ENCODE measurements at regions not wholly inside any gene's neighbourhood (a gene's known extent, or its start where the extent isn't known, plus 50 kb on each side); places are given as distances from the start of the nearest gene placed in this dataset.

DNA sequence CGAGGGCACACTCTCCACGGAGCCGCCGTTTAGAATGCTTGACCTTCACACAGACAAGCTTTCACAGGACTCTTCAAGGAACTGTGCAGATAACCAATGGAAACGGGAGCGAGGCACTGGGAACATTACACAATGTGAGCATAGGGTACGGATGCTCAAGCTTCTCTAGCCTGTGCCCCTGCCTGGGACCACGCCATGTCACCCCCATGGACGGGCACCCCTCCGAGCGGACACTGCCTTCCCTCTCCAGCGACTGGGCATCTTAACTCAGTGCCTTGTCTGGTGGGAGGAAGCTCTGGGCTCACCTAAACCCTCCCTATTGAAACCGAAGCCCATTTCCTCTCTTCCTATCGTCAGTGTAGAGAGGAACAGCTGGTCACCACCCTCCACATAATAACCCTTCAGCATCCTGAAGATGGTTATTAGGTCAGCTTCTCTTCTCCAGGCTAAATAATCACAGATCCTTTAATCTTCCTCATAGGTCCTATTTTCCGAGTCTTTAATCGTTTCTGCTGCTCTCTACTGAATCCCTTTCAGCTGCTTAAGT lies 626.7 kb downstream of the GALR1 start:
- no peaks in the 10 kb centered on the region; the same call in 1 of the 2 replicates for H3K27me3 ChIP-seq (ENCODE audit: insufficient read depth, low read length)
- no peak overlapping the region for H3K9ac ChIP-seq (ENCODE audit: low read depth, low read length)
- H3K9me3 ChIP-seq (ENCODE audit: insufficient read depth, low read depth, low read length) = no peaks in the 10 kb centered on the region
- H3K27ac ChIP-seq (ENCODE audit: low read length) = no peak overlapping the region
- H3K36me3 ChIP-seq (ENCODE audit: insufficient read depth, low read depth, low read length) = no peaks in the 10 kb centered on the region
- no peak overlapping the region for H3K4me3 ChIP-seq (ENCODE audit: low read length)
- no peaks in the 10 kb centered on the region for H3K4me1 ChIP-seq (ENCODE audit: insufficient read depth, low read length)

DNA sequence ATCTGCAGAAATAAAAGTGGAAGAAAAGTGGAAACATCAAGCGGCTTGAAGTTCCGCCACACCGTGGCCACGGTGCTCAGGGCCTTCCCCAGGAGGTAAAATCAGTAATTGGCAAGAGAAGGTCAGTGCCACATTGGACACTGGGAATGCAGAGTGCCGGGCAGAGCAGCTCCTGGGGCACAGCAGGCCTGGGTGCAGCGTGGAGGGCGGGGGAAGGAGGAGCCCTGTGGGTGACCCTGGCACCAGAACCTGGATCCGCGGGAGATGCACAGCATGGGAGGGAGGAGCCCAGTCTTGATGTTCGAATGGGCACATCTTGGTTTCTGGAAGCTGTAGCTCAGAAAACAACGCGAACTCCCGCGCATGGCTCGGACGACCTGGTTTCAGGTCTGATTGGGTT lies 630.2 kb downstream of the GALR1 start:
- Histone ChIP-seq H3K27me3 (ENCODE audit: insufficient read depth, low read length) (no peaks in the 10 kb centered on the region), H3K9ac (ENCODE audit: low read depth, low read length) (no peak overlapping the region), H3K36me3 (ENCODE audit: insufficient read depth, low read depth, low read length) (no peaks in the 10 kb centered on the region), H3K4me3 (ENCODE audit: low read length) (no peak overlapping the region), H3K27ac (ENCODE audit: low read length) (no peak overlapping the region), H3K4me1 (ENCODE audit: insufficient read depth, low read length) (no peaks in the 10 kb centered on the region), H3K9me3 (ENCODE audit: insufficient read depth, low read depth, low read length) (0 out of 2 replicates have a peak, but pooled peaks cover 4% of the 10 kb centered on the region)

DNA sequence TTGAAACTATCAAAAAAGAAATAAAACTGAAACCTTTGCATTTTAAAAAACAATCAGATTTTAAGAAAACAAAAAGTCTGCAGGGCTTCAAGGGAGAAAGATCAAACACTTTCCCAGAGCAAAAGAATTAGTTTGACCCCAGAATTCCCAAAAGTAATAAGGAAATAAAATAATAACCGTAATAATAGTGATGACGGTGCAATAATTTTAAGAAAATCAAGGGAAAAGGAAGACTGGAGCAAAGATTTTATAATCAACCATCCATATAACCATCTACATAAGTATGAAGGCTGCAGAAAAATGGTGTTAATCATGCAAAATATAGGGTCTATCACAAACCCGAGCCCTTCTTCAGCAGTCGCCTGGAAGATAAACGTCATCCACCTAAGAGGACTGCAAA lies 634.8 kb downstream of the GALR1 start:
- no peak overlapping the region for H3K27ac ChIP-seq (ENCODE audit: low read length)
- no peak overlapping the region for H3K4me3 ChIP-seq (ENCODE audit: low read length)
- no peaks in the 10 kb centered on the region for H3K36me3 ChIP-seq (ENCODE audit: insufficient read depth, low read depth, low read length)
- H3K27me3 ChIP-seq (ENCODE audit: insufficient read depth, low read length) = no peaks in the 10 kb centered on the region
- 0 out of 2 replicates have a peak, but pooled peaks cover 4% of the 10 kb centered on the region for H3K9me3 ChIP-seq (ENCODE audit: insufficient read depth, low read depth, low read length)
- H3K9ac ChIP-seq (ENCODE audit: low read depth, low read length) = no peak overlapping the region
- H3K4me1 ChIP-seq (ENCODE audit: insufficient read depth, low read length) = no peaks in the 10 kb centered on the region

GRCh38 chr18:77894060-77894459 lies 644.4 kb downstream of the GALR1 start:
- Histone ChIP-seq H3K36me3 (ENCODE audit: insufficient read depth, low read depth, low read length) (no peaks in the 10 kb centered on the region), H3K4me1 (ENCODE audit: insufficient read depth, low read length) (peaks cover 33% of the 10 kb centered on the region), H3K27ac (ENCODE audit: low read length) (no peak overlapping the region), H3K9me3 (ENCODE audit: insufficient read depth, low read depth, low read length) (peaks cover 4% of the 10 kb centered on the region; the same call in 1 of the 2 replicates), H3K27me3 (ENCODE audit: insufficient read depth, low read length) (no peaks in the 10 kb centered on the region), H3K9ac (ENCODE audit: low read depth, low read length) (no peak overlapping the region), H3K4me3 (ENCODE audit: low read length) (no peak overlapping the region)

- H3K9ac ChIP-seq (ENCODE audit: low read depth, low read length) = no peak overlapping the region
- no peak overlapping the region for H3K4me3 ChIP-seq (ENCODE audit: low read length)
- no peaks in the 10 kb centered on the region for H3K36me3 ChIP-seq (ENCODE audit: insufficient read depth, low read depth, low read length)
- peaks cover 4% of the 10 kb centered on the region; the same call in 1 of the 2 replicates for H3K9me3 ChIP-seq (ENCODE audit: insufficient read depth, low read depth, low read length)
- H3K27ac ChIP-seq (ENCODE audit: low read length) = no peak overlapping the region
- H3K4me1 ChIP-seq (ENCODE audit: insufficient read depth, low read length) = peaks cover 33% of the 10 kb centered on the region
- H3K27me3 ChIP-seq (ENCODE audit: insufficient read depth, low read length) = no peaks in the 10 kb centered on the region
Measured at GRCh38 chr18:77895250-77895649, 645.6 kb downstream of the GALR1 start.

DNA sequence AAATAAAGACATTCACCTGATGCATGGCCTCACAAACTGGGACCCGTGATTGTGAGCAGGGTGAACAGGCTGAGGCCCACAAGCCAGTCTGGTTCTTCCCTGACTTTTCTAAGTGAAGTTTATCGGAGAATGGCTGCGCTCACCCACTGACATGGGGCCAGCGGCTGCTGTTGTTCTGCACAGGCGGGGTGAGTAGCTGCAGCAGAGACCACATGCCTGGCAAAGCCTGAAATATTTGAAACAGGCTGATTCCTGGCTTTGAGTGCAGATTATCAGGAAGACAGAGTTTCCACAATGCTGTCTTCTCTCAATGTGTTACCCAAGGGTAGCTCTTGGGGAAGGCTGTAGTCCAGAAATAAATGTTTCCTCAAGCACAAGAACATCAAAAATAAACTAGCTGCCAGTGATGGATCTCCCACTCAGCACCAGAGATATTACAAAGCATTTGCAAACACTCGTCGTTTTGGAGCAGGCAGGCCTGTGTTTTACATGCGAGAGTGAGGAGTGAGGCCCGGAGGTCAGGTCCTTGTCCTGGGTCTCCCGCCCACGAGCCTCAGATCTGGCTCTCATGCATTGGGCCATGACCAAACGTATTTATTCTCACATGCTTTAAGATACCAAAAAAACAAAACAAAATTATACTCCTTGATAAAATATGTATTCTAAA lies 647.1 kb downstream of the GALR1 start:
- no peaks in the 10 kb centered on the region for H3K27me3 ChIP-seq (ENCODE audit: insufficient read depth, low read length)
- no peaks in the 10 kb centered on the region for H3K9me3 ChIP-seq (ENCODE audit: insufficient read depth, low read depth, low read length)
- peaks cover 29% of the 10 kb centered on the region for H3K4me1 ChIP-seq (ENCODE audit: insufficient read depth, low read length)

GRCh38 chr18:77897606-77898005 lies 648.0 kb downstream of the GALR1 start:
- H3K4me3 ChIP-seq (ENCODE audit: low read length) = no peak overlapping the region
- no peak overlapping the region for H3K9ac ChIP-seq (ENCODE audit: low read depth, low read length)
- H3K4me1 ChIP-seq (ENCODE audit: insufficient read depth, low read length) = peaks cover 22% of the 10 kb centered on the region
- no peaks in the 10 kb centered on the region for H3K9me3 ChIP-seq (ENCODE audit: insufficient read depth, low read depth, low read length)
- no peak overlapping the region for H3K27ac ChIP-seq (ENCODE audit: low read length)
- H3K36me3 ChIP-seq (ENCODE audit: insufficient read depth, low read depth, low read length) = no peaks in the 10 kb centered on the region
- no peaks in the 10 kb centered on the region for H3K27me3 ChIP-seq (ENCODE audit: insufficient read depth, low read length)

More for the DNA sequence above, 647.1 kb downstream of the GALR1 start:
- no peak overlapping the region for H3K27ac ChIP-seq (ENCODE audit: low read length)
- H3K9ac ChIP-seq (ENCODE audit: low read depth, low read length) = no peak overlapping the region
- no peak overlapping the region for H3K4me3 ChIP-seq (ENCODE audit: low read length)
- no peaks in the 10 kb centered on the region for H3K36me3 ChIP-seq (ENCODE audit: insufficient read depth, low read depth, low read length)

DNA sequence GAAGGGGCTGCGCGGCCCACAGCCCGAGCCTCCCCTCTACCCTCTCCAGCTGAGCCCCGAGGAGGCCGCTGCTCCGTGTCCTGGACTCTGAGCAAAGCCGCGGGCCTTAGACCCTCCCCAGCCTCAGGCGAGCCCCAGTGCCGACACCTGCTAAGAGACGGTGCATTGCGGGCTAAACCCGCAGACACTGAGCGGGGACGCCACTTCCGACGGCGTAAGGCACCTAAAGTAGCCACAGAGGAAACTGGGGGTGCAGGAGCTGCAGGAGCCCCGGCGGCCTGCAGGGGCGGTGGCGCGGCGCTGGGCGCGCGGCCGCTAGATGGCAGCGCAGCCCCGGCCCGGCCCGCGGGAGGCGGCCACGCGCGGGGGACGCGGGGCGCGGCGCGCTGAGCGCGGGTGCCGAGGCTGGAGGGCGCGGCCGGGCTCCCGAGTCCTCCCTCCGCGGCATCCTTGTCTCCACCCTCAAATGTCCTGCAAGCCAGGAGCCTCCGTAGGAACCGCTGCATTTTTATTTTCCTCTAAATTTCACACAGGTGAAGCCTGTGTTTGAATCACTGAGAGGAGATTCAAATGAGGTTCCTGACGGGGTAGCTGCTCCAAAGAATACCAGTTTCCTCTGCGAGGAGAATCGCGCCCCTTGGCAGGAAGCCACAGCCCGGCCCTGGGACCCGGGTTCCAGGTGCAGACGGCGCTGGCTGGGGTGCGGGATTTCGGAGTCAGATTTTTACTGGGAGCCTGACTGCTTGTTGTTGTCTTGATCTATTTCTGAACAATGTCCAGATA lies 650.5 kb downstream of the GALR1 start:
- Histone ChIP-seq H3K27ac (ENCODE audit: low read length) (no peak overlapping the region), H3K4me3 (ENCODE audit: low read length) (peak overlapping the region; percentile 72), H3K4me1 (ENCODE audit: insufficient read depth, low read length) (peaks cover 7% of the 10 kb centered on the region; the same call in 1 of the 2 replicates), H3K36me3 (ENCODE audit: insufficient read depth, low read depth, low read length) (no peaks in the 10 kb centered on the region), H3K9me3 (ENCODE audit: insufficient read depth, low read depth, low read length) (no peaks in the 10 kb centered on the region), H3K9ac (ENCODE audit: low read depth, low read length) (peak overlapping the region; percentile 65; the same call in 1 of the 2 replicates), H3K27me3 (ENCODE audit: insufficient read depth, low read length) (no peaks in the 10 kb centered on the region)

DNA sequence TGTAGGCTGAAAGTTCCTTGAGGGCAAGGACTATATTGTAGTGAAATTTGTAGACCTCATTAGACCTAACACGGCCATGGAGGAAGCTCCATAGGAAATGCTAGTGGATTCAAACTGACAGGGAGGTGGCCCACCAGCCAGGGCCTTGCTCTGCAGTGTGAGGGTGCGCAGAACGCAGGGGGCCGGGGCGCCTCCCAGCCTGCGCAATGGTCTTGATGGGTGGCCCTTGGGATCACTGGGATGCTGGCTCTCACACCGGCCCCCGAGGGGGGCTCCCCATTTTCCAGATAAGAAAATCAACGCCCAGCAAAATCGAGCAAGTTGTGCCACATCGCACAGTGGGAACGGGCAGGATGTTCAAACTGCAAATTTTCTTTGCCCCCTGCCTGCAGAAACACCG lies 655.4 kb downstream of the GALR1 start:
- Histone ChIP-seq H3K27me3 (ENCODE audit: insufficient read depth, low read length) (no peaks in the 10 kb centered on the region), H3K27ac (ENCODE audit: low read length) (no peak overlapping the region), H3K4me3 (ENCODE audit: low read length) (no peak overlapping the region), H3K4me1 (ENCODE audit: insufficient read depth, low read length) (peaks cover 7% of the 10 kb centered on the region; the same call in 1 of the 2 replicates), H3K36me3 (ENCODE audit: insufficient read depth, low read depth, low read length) (no peaks in the 10 kb centered on the region), H3K9me3 (ENCODE audit: insufficient read depth, low read depth, low read length) (no peaks in the 10 kb centered on the region), H3K9ac (ENCODE audit: low read depth, low read length) (no peak overlapping the region)

GRCh38 chr18:77905449-77906055 lies 655.9 kb downstream of the GALR1 start:
- H3K9ac ChIP-seq (ENCODE audit: low read depth, low read length) = no peak overlapping the region
- H3K4me3 ChIP-seq (ENCODE audit: low read length) = no peak overlapping the region
- no peaks in the 10 kb centered on the region for H3K27me3 ChIP-seq (ENCODE audit: insufficient read depth, low read length)
- H3K9me3 ChIP-seq (ENCODE audit: insufficient read depth, low read depth, low read length) = no peaks in the 10 kb centered on the region
- no peaks in the 10 kb centered on the region for H3K36me3 ChIP-seq (ENCODE audit: insufficient read depth, low read depth, low read length)
- no peak overlapping the region for H3K27ac ChIP-seq (ENCODE audit: low read length)
- H3K4me1 ChIP-seq (ENCODE audit: insufficient read depth, low read length) = peaks cover 7% of the 10 kb centered on the region; the same call in 1 of the 2 replicates

DNA sequence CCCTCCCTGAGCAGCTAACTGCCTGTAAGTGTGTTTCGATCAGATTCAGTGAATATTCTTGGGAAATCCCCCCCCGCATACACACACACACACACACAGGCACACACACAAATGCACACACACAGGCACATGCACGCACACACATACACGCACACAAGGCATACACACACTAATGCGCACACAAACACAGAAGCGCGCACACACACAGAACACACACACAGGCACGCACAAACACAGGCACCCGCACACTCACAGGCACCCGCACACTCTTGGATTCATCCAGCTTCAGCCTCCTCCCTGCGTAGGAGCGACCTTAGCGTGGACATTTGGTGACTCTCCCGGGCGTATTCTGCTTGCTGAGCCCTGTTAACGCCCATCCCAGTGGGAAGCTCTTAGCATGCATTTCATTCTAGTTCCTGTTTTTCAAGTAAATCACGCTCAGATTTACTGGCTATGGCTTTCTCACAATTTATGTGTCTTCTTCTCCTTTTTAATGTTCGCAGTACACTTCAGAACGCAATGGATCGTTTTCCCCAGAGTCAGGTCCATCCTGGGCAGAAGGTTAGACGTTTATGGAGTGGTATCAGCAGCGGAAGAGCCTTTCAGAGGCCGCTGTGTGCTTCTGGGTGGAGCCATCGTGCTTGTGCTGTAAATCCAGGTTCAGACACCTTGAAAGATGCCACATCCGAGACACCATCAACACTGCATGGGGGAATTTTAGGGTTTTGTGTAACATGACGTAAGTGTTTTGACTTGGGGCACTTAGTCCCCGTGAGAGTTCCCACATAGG lies 656.6 kb downstream of the GALR1 start:
- no peaks in the 10 kb centered on the region for H3K27me3 ChIP-seq (ENCODE audit: insufficient read depth, low read length)
- no peak overlapping the region for H3K27ac ChIP-seq (ENCODE audit: low read length)
- no peak overlapping the region for H3K9ac ChIP-seq (ENCODE audit: low read depth, low read length)
- no peak overlapping the region for H3K4me3 ChIP-seq (ENCODE audit: low read length)
- no peaks in the 10 kb centered on the region for H3K9me3 ChIP-seq (ENCODE audit: insufficient read depth, low read depth, low read length)
- no peaks in the 10 kb centered on the region for H3K36me3 ChIP-seq (ENCODE audit: insufficient read depth, low read depth, low read length)
- peaks cover 8% of the 10 kb centered on the region; the same call in 1 of the 2 replicates for H3K4me1 ChIP-seq (ENCODE audit: insufficient read depth, low read length)
